PFSK-1 (cell line): ENCODE measurements at regions not wholly inside any gene's neighbourhood (a gene's known extent, or its start where the extent isn't known, plus 50 kb on each side); places are given as distances from the start of the nearest gene placed in this dataset.

Experiments
- FOXP2 ChIP-seq: optimal IDR thresholded peaks from 2 replicates; pipeline ENCODE3; 2011; ENCODE audit warnings: borderline replicate concordance, control low read depth, inconsistent platforms; ENCODE audit not compliant: insufficient read depth; ENCODE audit errors: extremely low read length, extremely low read depth
- POLR2AphosphoS5 ChIP-seq: IDR thresholded peaks from 2 replicates; pipeline ENCODE4 v1.6.1; 2012; ENCODE audit warnings: low read depth, mild to moderate bottlenecking, control low read depth, low read length, moderate library complexity
- REST ChIP-seq, 2 experiments: IDR thresholded peaks; 2 replicates each; pipeline versions ENCODE4 v1.6.1 to v1.8.0; 2011 to 2012; ENCODE audit warnings: low read depth in 2 of 2, low read length in 2 of 2, control low read depth in 1 of 2, inconsistent platforms in 1 of 2, mild to moderate bottlenecking in 1 of 2, moderate library complexity in 1 of 2; ENCODE audit not compliant: insufficient read depth in 1 of 2
- SIN3A ChIP-seq: IDR thresholded peaks from 2 replicates; pipeline ENCODE4 v1.6.1; 2012; ENCODE audit warnings: mild to moderate bottlenecking, low read length, moderate library complexity, borderline replicate concordance; ENCODE audit not compliant: insufficient read depth
- TAF1 ChIP-seq: IDR thresholded peaks from 2 replicates; pipeline ENCODE4 v1.6.1; 2012; ENCODE audit warnings: low read length, control low read depth, borderline replicate concordance; ENCODE audit not compliant: insufficient read depth

GRCh38 chr22:48314073-48314472 lies 1513.6 kb downstream of the BRD1 start:
- TF ChIP-seq SIN3A = no peak
- TF ChIP-seq POLR2AphosphoS5 = no peak
- TF ChIP-seq REST (IDR thresholded peaks at IDR 0.05; ENCODE audit: insufficient read depth in 1 of 2, low read depth in 2 of 2, low read length in 2 of 2) = no peak
- no peak for TF ChIP-seq TAF1
- TF ChIP-seq FOXP2 = no peak
